Gastroesophageal sphincter (tissue), 4 donors: ENCODE measurements at regions not wholly inside any gene's neighbourhood (a gene's known extent, or its start where the extent isn't known, plus 50 kb on each side); places are given as distances from the start of the nearest gene placed in this dataset.
A peak's percentile ranks its signal among the peaks of the same experiment; 100 is the strongest.

Experiments used
- ATAC-seq: fragments of 150-250 bp; one replicate; pipeline ENCODE4 v1.9.1; 2016; ENCODE audit warnings: mild to moderate bottlenecking, moderate library complexity
- H3K27ac ChIP-seq, 4 donors: fragments of 200-600 bp; sonication (generic) in 3 of 4; 1 replicate in 3 of 4; 2 replicates in 1 of 4; pipeline ENCODE4 v1.5.1; 2016 to 2019
- H3K27me3 ChIP-seq: fragments of 200-600 bp; sonication (generic); one replicate; pipeline ENCODE4 v1.5.1; 2019
- H3K36me3 ChIP-seq, 2 donors: fragments of 200-600 bp; sonication (generic); one replicate each; pipeline ENCODE4 v1.5.1; 2019; ENCODE audit warnings: control low read depth in 1 of 2
- H3K4me1 ChIP-seq, 3 donors: fragments of 200-600 bp; sonication (generic); 1 replicate in 2 of 3; 2 replicates in 1 of 3; pipeline ENCODE4 v1.5.1; 2016 to 2019; ENCODE audit warnings: control low read depth in 2 of 3
- H3K4me3 ChIP-seq, 2 donors: fragments of 200-600 bp; sonication (generic); one replicate each; pipeline ENCODE4 v1.5.1; 2019; ENCODE audit warnings: mild to moderate bottlenecking in 1 of 2, moderate library complexity in 1 of 2
- H3K9me3 ChIP-seq, 3 donors: fragments of 200-600 bp; sonication (generic); one replicate each; pipeline ENCODE4 v1.5.1; 2017 to 2019; ENCODE audit warnings: control low read depth in 2 of 3
- EP300 ChIP-seq: sonication (generic); formaldehyde crosslinking; IDR thresholded peaks from one replicate; pipeline ENCODE4 v1.6.1; 2017; ENCODE audit warnings: antibody characterized with exemption, mild to moderate bottlenecking
- POLR2A ChIP-seq, 2 donors: fragments of 450-650 bp; IDR thresholded peaks; one replicate each; pipeline ENCODE4 v1.6.1; 2017; ENCODE audit warnings: antibody characterized with exemption in 2 of 2, mild to moderate bottlenecking in 2 of 2, moderate library complexity in 1 of 2
- POLR2AphosphoS5 ChIP-seq: sonication (generic); formaldehyde crosslinking; IDR thresholded peaks from one replicate; pipeline ENCODE4 v1.6.1; 2017; ENCODE audit warnings: antibody characterized with exemption
- WGBS, 2 donors: methylation state at CpG; one replicate each; pipeline ENCODE4 v1.1.5; 2018; ENCODE audit warnings: low coverage in 1 of 2; 5-methylcytosine and 5-hydroxymethylcytosine counted together
- TF ChIP-seq, protein P1 (sequence below), 4 experiments: fragments of 200-600 bp in 2 of 4; fragments of 450-650 bp in 2 of 4; sonication (generic) in 1 of 4; IDR thresholded peaks; one replicate each; pipeline ENCODE4 v1.5.1; 2017 to 2019; ENCODE audit warnings: antibody characterized with exemption in 4 of 4, mild to moderate bottlenecking in 2 of 4, moderate library complexity in 2 of 4

GRCh38 chr17:27983853-27984252, 58.6 kb upstream of the NLK start:
- no peak for ATAC-seq
- H3K27ac ChIP-seq, result peak overlapping the region in 2 of 4 donors; percentile 50 to 54
- no peaks in the 10 kb centered on the region for H3K36me3 ChIP-seq
- H3K9me3 ChIP-seq, result no peaks in the 10 kb centered on the region
- TF ChIP-seq POLR2A (IDR thresholded peaks at IDR 0.05), result no peak
- TF ChIP-seq, protein P1, sequence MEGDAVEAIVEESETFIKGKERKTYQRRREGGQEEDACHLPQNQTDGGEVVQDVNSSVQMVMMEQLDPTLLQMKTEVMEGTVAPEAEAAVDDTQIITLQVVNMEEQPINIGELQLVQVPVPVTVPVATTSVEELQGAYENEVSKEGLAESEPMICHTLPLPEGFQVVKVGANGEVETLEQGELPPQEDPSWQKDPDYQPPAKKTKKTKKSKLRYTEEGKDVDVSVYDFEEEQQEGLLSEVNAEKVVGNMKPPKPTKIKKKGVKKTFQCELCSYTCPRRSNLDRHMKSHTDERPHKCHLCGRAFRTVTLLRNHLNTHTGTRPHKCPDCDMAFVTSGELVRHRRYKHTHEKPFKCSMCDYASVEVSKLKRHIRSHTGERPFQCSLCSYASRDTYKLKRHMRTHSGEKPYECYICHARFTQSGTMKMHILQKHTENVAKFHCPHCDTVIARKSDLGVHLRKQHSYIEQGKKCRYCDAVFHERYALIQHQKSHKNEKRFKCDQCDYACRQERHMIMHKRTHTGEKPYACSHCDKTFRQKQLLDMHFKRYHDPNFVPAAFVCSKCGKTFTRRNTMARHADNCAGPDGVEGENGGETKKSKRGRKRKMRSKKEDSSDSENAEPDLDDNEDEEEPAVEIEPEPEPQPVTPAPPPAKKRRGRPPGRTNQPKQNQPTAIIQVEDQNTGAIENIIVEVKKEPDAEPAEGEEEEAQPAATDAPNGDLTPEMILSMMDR (IDR thresholded peaks at IDR 0.05), result no peak
- no peak overlapping the region for H3K4me3 ChIP-seq
- H3K27me3 ChIP-seq, result peaks cover 10% of the 10 kb centered on the region
- WGBS, 2 donors, result 86 to 100% methylated on average over 1 of the region's 1 CpG
- H3K4me1 ChIP-seq, result no peaks in the 10 kb centered on the region

GRCh38 chr17:27984404-27984803, 58.1 kb upstream of the NLK start:
- TF ChIP-seq, protein P1 (IDR thresholded peaks at IDR 0.05), result no peak
- no peak for TF ChIP-seq EP300
- no peak for TF ChIP-seq POLR2A (IDR thresholded peaks at IDR 0.05)
- no peak for TF ChIP-seq POLR2AphosphoS5
- H3K4me3 ChIP-seq, result no peak overlapping the region
- H3K9me3 ChIP-seq, result no peaks in the 10 kb centered on the region
- H3K36me3 ChIP-seq, result no peaks in the 10 kb centered on the region
- peak overlapping the region in 2 of 4 donors; percentile 50 to 54 for H3K27ac ChIP-seq
- H3K27me3 ChIP-seq, result peaks cover 10% of the 10 kb centered on the region
- WGBS, 2 donors, result 37 to 55% methylated on average over 2 to 4 of the region's 7 CpGs
- ATAC-seq, result no peak
- H3K4me1 ChIP-seq, result no peaks in the 10 kb centered on the region

DNA sequence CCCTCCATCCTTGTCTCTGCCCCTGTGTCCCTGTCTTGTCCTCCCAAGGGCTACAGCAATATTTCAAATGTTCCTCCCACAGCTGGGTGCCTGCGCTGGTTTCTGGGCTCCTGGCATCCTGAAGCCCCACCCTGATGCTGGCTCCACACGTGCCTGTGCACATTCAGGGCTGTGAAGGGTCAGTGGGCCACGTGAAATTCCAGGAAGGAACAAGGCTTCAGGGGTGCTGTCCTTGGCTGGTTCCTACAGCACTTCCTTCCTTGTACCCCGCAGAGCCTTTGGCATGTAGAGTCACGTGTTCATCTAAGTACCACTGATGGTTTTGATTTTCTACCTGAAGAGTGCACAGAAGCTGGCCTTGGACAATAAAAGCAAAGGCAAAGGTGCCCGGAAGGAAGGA, 57.7 kb upstream of the NLK start:
- ATAC-seq, result peak; percentile 54
- H3K27ac ChIP-seq, result peak overlapping the region in 3 of 4 donors; percentile 20 to 54 (median 50)
- H3K36me3 ChIP-seq, result no peaks in the 10 kb centered on the region
- peaks cover 10% of the 10 kb centered on the region for H3K27me3 ChIP-seq
- H3K4me3 ChIP-seq, result no peak overlapping the region
- H3K9me3 ChIP-seq, result no peaks in the 10 kb centered on the region
- H3K4me1 ChIP-seq, result no peaks in the 10 kb centered on the region
- 0 to 38% methylated on average over 1 to 2 of the region's 6 CpGs for WGBS, 2 donors
- peak; percentile 23 for TF ChIP-seq POLR2AphosphoS5
- no peak for TF ChIP-seq EP300

DNA sequence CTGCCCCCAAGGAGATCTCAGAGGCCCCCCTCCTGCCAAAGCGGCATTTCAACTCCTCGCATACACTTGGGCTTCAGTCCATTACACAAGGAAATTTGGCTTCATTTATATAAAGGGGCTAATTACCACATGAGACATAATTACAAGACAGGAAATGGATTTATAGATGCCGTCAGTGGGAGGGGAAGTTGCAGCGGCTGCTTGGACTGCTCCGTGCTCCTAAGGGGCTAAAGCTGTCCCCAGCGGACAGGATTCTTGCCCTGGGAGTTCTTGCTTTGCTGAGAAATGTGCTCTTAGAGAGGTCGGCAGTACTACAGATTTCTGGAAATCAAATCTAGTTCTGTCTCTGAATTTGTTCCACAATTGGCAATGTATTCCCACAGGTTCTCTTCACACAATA, 57.2 kb upstream of the NLK start:
- WGBS, 2 donors, result 21 to 57% methylated on average over 5 to 7 of the region's 7 CpGs
- ATAC-seq, result peak; percentile 30

DNA sequence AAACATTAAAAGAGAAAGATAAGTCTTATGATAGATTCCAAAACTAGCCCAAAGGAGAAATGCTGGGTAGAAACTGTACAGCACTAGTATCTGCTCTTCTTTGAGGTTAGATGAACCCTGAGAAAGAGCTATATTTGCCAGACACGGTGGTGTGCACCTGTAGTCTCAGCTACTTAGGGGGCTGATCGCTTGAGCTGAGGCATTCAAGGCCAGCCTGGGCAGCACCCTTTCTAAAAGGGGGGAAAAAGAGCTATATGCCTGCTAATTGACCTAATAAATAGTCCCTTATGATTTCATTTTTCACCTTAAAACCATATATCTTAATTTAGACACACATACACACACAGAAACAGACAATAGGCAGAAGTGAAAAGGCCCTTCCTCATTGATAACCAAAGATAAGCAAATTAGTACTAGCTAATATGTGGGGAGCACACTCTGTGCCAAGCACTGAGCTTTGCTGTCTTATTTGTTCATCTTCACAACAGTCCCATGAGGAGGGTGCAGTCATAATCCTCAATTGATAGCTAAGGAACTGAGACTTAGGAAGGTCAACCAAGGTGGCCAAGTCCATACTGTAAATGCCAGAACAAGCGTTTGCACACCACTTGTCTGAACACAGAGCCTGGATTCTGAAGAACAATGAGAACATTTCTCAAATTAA, 56.6 kb upstream of the NLK start:
- ATAC-seq, result no peak
- no peaks in the 10 kb centered on the region for H3K9me3 ChIP-seq
- peak overlapping the region in 3 of 4 donors; percentile 20 to 51 (median 50) for H3K27ac ChIP-seq
- TF ChIP-seq, protein P1 (IDR thresholded peaks at IDR 0.05), result no peak
- TF ChIP-seq POLR2AphosphoS5 (no peak), POLR2A (IDR thresholded peaks at IDR 0.05) (no peak), EP300 (no peak)
- H3K27me3 ChIP-seq, result peaks cover 10% of the 10 kb centered on the region
- no peaks in the 10 kb centered on the region for H3K36me3 ChIP-seq
- no peaks in the 10 kb centered on the region for H3K4me1 ChIP-seq
- WGBS, 2 donors, result 67 to 87% methylated on average over 3 of the region's 3 CpGs
- H3K4me3 ChIP-seq, result no peak overlapping the region

More for the DNA sequence above, 57.2 kb upstream of the NLK start:
- TF ChIP-seq, protein P1 (IDR thresholded peaks at IDR 0.05), result no peak
- no peak for TF ChIP-seq POLR2AphosphoS5
- H3K27me3 ChIP-seq, result peaks cover 10% of the 10 kb centered on the region
- no peaks in the 10 kb centered on the region for H3K9me3 ChIP-seq
- peak overlapping the region in 3 of 4 donors; percentile 20 to 51 (median 50) for H3K27ac ChIP-seq
- no peaks in the 10 kb centered on the region for H3K4me1 ChIP-seq
- no peak overlapping the region for H3K4me3 ChIP-seq
- no peaks in the 10 kb centered on the region for H3K36me3 ChIP-seq
